ENCODE measurements at regions not wholly inside any gene's neighbourhood (a gene's known extent, or its start where the extent isn't known, plus 50 kb on each side); places are given as distances from the start of the nearest gene placed in this dataset.

DNA sequence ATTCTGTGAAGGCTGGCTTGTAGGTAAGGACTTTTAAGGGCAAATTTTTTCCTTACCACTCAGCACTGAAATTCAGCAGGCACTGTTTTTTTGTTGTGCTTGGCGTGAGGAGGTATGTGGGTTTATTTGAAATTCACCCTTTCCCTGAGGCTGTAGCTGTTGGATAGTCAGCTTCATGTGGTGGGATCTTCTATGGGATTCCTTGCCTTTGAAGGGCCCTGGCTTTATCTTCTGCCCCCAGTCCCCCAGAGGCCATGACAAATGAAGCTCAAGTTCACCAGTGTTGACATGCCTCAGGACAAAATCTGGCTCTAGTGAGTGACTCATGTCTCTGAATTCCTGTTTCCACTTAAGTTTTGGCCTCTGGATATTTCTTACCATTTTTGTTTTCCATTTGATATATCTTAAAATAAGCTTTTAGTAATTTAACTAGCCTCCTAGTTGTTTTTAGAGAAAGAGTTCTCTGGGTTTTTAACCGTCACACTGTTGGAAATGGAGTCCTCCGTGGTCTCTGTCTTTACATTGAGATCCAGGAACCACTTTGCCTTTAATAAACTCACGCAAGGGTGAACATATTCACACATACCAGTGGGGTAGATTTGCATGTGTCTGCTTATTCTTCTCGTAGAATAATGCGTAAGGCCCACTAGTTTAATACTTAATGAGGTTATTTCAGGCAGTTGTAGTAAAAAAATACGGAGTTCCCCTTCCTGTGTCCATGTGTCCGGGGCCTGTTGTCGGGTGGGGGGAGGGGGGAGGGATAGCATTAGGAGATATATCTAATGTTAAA lies 211.1 kb upstream of the FAM98A start:
- no peak for DNase-seq
- in situ Hi-C loops (cut with HindIII; ENCODE audit: low pct_ligation_motif_present, low pct_unique_long_range_greater_than_20kb, low sequenced_read_pairs), result no loop called here

DNA sequence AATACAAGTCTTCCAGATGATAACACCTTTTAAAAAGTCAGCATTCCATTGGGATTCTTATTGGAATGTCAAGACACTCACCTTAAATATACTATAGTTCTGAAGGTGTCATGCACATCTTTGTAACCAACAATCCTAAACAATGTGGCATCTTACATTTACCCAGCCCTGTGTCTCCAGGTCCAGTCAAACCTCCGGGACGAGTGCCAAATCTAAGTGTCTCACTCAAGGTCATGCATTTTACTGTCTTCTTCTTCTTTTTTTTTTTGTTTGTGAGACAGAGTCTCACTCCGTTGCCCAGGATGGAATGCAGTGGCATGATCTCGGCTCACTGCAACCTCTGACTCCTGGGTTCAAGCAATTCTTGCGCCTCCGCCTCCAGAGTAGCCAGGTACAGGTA lies 206.9 kb upstream of the FAM98A start:
- in situ Hi-C loops (cut with HindIII; ENCODE audit: low pct_ligation_motif_present, low pct_unique_long_range_greater_than_20kb, low sequenced_read_pairs), result no loop called here
- no peak for DNase-seq

DNA sequence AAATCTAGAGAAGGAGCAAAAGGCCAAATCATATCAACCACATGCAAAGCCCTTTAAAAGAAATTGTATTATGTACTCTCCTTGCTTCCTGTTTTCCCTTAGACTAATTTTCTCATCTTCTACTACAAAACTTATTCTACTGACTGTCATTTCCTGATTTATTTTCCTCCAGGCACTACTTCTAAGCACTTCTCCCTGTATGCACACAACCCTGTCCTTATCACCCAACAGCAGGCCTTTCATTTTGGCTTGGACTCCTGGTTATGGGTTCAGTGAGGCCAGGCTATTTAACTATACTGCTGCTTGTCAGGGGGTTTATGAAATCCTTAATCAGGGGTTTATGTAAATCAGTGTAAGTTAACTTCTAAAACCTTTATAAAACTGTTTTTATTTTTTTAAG lies 205.1 kb upstream of the FAM98A start:
- in situ Hi-C loops (cut with HindIII; ENCODE audit: low pct_ligation_motif_present, low pct_unique_long_range_greater_than_20kb, low sequenced_read_pairs), result no loop called here
- no peak for DNase-seq

DNA sequence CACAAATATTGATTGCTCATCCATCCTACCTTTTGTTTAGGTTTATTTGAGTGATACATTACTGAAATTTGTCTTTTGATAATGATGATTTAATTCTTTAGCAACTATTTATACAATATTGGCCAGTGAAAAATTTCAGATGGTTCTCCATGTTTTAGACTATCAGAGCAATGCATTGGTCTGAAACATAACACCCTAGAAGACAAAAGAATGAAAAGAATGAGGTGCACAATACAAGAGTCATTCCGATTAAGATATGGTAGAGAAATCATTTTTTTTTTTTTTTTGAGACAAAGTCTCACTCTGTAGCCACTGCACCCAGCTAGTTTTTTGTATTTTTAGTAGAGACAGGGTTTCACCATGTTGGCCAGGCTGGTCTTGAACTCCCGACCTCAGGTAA lies 197.4 kb upstream of the FAM98A start:
- no peak for DNase-seq
- in situ Hi-C loops (cut with HindIII; ENCODE audit: low pct_ligation_motif_present, low pct_unique_long_range_greater_than_20kb, low sequenced_read_pairs), result no loop called here

DNA sequence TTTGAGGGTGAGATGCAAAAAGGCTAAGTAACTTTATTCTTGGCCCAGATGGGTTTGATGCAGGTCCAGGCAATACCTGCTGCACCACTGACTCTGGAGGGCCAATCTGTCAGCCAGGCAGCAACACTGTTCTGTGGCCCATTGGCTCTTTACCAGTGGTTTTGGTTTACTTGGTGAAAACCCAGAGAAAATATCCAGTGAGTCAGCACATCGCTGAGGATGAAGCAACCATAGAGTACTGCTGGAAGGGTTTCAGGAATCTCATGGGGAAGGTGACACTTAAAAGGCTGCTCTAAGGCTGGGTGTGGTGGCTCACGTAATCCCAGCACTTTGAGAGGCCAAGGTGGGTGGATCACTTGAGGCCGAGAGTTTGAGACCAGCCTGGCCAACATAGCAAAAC lies 192.5 kb upstream of the FAM98A start:
- no peak for DNase-seq
- in situ Hi-C loops (cut with HindIII; ENCODE audit: low pct_ligation_motif_present, low pct_unique_long_range_greater_than_20kb, low sequenced_read_pairs), result no loop called here

DNA sequence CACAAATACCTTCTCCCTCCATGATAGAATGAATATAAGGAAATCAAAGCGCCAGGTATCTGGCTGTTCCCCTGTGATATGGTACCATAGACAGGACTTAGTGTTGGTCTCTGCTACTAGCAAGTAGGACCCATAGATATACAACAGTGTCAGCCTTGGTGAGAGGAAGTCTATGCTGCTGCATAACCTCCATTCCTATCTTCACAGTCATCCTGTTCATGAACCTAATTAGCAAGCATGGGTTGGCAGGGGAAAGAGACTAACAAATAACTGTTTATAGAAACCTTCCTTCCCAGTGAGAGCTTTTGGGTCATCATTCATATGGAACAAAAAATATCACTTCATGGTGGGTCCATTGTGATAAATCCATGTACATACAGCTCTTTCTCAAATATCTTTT lies 188.9 kb upstream of the FAM98A start:
- in situ Hi-C loops (cut with HindIII; ENCODE audit: low pct_ligation_motif_present, low pct_unique_long_range_greater_than_20kb, low sequenced_read_pairs), result no loop called here

DNA sequence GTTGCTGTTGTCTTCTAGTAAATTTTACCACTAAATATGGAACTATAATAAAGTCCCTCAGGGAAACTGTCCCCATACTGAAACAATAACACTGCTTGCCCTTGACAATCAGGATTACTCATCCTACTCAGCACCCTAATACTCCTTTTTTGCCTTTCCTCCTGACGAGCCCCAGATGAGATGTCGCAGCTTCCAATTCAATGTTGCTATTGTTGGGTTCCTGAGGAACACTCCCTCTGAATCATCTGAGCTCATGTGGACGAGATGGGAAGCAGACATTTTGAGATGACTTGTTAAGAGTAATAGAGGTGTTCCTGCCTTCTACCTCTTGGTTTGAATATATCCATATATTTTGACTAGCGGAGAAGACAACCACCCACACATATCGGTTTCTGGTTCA lies 187.8 kb upstream of the FAM98A start:
- in situ Hi-C loops (cut with HindIII; ENCODE audit: low pct_ligation_motif_present, low pct_unique_long_range_greater_than_20kb, low sequenced_read_pairs), result no loop called here
- no peak for DNase-seq

More for the DNA sequence above, 188.9 kb upstream of the FAM98A start:
- no peak for DNase-seq

DNA sequence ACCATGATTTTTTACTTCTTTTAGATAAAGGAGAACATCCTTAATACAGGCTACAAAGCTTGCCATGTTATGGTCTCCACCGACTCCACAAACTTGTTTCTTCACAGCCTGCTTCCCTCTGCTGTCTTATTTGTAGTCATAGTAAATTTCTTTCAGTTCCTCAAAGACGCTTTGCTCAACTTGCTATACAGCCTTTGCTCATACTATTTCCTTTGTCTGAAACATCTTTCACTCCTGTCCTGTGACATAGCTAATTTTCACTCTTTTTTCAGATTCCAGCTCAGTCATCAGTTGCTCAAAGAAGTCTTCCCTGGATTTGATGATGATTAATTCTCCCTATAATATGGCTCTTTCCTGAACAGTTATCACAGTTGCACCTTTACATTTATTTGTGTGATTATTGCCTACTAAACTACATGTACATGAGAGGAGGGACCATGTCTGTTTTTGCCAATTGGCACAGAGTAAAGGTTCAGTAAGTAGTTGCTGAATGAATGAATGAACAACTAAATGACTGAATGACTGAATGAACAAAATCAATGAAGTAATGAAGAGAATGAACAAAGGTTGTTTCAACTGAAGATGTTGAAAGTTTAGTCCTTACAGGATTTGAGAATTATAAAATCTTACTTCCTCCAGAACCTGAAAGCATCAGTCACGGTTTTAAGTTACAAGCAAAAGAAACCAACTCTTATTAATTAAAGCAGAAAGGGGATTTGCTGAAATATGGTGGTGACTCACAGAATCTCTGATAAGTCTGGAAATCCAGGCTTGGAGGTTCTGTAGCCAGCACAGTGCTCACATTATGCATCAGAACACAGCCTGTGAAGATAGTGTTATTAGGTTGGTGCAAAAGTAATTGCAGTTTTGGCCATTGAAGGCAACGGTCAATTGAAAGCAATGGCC lies 186.4 kb upstream of the FAM98A start:
- in situ Hi-C loops (cut with HindIII; ENCODE audit: low pct_ligation_motif_present, low pct_unique_long_range_greater_than_20kb, low sequenced_read_pairs), result no loop called here
- no peak for DNase-seq

DNA sequence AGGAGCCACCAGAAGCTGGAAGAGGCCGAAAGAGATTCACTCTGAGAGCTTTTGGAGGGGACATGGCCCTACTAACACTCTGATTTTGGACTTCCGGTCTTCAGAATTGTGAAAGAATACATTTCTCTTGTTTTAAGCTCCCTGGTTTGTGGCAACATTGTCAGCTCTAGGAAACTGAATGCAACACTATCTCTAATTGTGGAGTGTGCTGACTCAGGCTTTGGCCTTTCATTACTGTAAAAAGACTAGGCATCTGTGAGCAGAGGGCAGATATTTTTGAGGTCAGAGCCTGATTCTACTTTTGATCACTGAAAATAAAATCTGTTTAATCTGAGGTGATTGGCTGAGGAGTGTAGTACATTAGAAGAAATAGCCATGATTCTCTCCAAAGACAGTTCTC lies 185.4 kb upstream of the FAM98A start:
- no peak for DNase-seq
- in situ Hi-C loops (cut with HindIII; ENCODE audit: low pct_ligation_motif_present, low pct_unique_long_range_greater_than_20kb, low sequenced_read_pairs), result no loop called here

DNA sequence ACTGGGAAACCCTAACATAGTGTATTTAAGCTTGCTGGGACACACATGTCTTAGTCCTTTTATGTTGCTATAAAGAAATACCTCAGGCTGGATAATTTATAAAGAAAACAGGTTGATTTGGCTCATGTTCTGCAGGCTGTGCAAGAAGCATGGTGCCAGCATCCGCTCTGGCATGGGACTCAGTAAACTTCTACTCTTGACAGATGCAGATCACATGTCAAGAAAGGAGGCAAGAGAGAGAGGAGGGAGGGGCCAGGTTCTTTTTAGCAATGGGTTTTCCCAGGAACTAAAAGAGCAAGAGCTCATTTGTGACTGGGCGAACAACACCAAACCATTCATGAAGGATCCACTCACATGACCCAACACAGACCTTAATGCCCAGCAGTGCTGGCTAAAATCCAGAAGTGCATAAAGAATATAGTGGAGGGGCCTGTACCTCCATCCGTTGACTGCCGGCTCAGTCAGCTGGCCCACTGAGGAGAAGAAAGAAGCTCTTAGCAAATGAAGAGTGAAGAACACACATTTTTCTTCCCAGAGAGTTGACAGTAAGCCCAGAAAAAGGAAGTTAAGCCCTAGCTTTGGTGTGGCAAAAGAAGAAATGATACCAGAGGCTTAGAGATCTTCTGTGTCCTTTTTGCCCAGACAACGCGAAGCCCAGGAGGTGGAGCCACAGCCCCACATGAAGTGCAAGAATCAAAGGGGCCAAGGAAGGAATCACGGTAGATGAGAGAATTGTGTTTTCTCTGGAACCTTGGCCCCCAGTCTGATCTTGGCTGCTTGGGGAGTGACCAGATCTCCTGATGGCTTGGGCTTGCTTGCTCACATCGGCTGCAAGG lies 183.5 kb upstream of the FAM98A start:
- in situ Hi-C loops (cut with HindIII; ENCODE audit: low pct_ligation_motif_present, low pct_unique_long_range_greater_than_20kb, low sequenced_read_pairs), result no loop called here
- no peak for DNase-seq

DNA sequence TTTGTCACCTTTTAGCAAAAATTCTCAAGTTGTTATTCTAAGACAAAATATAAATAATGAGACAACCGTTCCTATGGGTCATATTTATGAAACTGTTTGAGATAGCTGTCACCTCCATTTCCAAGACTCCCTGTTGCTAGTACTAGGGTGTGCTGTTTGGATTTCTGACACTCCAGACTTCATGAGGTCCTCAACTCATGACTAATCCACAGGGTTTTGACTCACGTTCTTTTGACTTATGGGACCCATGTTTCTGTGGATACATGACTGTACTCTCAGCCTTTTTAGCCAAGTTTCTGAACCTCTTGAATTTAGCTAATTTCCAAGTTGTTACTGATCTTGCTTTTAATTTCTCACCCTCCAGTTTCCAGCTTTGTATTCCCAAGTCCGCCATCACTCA lies 178.7 kb upstream of the FAM98A start:
- in situ Hi-C loops (cut with HindIII; ENCODE audit: low pct_ligation_motif_present, low pct_unique_long_range_greater_than_20kb, low sequenced_read_pairs), result no loop called here
- no peak for DNase-seq

DNA sequence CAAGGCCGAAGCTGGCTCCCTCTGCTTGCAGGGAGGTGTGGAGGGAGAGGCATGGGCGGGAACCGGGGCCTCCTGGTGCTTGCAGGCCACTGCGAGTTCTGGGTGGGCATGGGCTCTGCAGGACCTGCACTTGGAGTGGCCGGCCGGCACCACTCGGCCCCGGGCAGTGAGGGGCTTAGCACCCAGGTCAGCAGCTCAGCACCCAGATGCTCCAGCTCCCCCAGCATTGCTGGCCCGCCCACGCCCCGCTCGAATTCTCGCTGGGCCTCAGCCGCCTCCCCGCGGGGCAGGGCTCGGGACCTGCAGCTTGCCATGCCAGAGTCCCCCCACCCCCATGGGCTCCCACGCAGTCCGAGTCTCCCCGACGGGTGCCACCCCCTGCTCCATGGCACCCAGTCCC lies 176.2 kb upstream of the FAM98A start:
- DNase-seq, result no peak
- in situ Hi-C loops (cut with HindIII; ENCODE audit: low pct_ligation_motif_present, low pct_unique_long_range_greater_than_20kb, low sequenced_read_pairs), result no loop called here

DNA sequence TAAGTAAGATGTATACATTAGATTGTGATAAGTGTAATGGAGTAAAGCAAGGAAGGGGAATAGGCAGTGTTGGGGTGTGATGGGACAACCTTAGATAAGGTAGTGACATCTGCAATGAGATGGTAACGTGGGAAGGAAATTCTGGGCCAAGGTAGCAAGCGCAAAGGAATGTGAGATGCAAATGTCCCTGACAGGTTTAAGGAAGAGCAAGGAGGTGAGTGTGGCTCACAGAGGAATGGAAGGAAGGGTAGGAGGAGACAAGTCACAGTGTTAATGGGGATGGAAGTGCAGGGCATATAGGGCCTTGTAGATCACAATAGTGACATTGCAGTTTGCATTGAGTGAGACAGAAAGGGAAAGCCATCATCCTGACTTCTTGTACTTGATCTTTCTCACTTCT lies 170.9 kb upstream of the FAM98A start:
- in situ Hi-C loops (cut with HindIII; ENCODE audit: low pct_ligation_motif_present, low pct_unique_long_range_greater_than_20kb, low sequenced_read_pairs), result no loop called here
- DNase-seq, result no peak

DNA sequence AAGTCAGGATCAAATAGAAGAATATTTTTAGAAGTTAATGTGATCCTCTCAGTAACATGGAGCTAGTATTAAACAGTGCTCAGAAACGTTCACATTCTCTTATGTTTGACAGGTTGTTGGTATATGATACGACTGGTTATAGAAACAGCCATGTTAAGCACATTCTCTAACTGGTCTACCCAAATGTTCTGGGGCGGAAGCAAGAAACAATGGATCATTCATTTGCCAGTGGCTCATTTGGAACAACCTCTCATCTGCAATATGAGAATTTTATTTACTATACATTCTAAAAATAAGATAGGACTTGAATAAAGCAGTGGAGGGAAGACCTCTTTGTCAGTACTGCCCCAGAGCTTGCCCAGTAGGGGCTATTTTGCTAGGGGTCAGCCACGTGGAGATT lies 167.1 kb upstream of the FAM98A start:
- in situ Hi-C loops (cut with HindIII; ENCODE audit: low pct_ligation_motif_present, low pct_unique_long_range_greater_than_20kb, low sequenced_read_pairs), result no loop called here
- DNase-seq, result no peak

DNA sequence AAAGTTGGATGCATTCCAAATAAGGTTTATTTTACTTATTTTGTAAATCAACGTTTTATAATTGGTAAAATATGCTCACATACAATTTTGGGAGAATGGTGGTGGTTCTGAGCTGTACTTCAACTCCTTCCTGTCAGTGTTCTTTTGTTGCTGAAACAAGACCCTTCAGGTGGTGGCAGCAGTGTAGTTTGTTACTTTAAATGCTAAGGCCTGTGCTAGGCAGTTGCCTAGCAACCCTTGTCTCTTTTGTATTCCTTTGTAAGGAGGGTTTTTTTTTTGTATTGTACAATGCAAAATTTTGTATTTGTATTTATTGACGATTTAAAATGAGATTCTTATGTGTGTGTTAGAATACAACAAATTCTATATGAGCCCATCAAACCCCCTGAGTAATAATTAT lies 166.0 kb upstream of the FAM98A start:
- in situ Hi-C loops (cut with HindIII; ENCODE audit: low pct_ligation_motif_present, low pct_unique_long_range_greater_than_20kb, low sequenced_read_pairs), result no loop called here
- DNase-seq, result no peak

DNA sequence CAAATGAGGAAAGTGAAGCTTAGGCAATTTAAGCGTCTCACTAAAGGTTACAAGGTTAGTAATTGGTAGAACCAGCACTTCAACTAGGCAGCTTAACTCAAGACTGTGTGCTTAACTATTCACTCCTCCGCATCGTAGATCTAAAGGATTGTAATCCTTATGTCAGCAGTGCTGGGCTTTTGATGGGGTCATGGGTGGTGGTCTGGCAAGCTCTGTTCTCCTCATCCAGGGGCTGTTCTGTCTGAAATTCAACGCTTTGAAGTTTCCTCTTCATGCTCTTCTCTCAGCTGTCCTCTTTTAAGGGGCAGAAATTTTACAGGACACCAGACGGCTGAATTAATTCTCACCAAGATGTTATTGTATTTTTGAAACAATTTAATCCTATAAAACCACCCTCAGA lies 165.5 kb upstream of the FAM98A start:
- in situ Hi-C loops (cut with HindIII; ENCODE audit: low pct_ligation_motif_present, low pct_unique_long_range_greater_than_20kb, low sequenced_read_pairs), result no loop called here

DNA sequence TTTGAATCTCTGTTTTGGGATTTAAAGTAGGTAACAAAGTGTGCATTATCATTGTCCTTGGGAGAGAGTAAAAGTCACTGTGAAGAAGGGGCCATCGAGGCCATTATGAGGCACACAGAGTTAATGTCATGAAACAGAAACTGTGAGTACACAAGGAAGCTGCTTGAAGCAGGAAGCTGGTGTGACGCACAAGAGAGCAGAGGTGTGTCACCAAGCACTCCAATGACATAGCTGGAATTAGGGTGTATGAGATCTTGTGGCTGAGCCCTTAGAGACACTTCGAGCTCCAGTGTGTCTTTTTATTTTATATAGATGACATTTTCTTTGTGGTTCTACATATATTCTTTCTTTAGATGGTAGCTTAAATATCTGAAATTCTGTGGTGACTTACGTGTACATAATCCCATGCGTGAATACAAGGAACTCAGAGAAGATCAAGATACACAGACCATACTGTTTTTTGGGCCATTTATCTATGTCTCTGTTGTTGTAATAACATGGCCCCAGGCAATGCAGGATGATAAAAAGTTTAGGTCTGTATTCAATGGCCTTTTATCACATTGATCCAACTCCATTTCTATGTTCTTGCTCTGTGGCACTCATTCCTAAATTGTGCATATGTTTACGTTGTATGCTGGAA lies 164.7 kb upstream of the FAM98A start:
- DNase-seq, result no peak
- in situ Hi-C loops (cut with HindIII; ENCODE audit: low pct_ligation_motif_present, low pct_unique_long_range_greater_than_20kb, low sequenced_read_pairs), result no loop called here

More for the DNA sequence above, 165.5 kb upstream of the FAM98A start:
- DNase-seq, result no peak

DNA sequence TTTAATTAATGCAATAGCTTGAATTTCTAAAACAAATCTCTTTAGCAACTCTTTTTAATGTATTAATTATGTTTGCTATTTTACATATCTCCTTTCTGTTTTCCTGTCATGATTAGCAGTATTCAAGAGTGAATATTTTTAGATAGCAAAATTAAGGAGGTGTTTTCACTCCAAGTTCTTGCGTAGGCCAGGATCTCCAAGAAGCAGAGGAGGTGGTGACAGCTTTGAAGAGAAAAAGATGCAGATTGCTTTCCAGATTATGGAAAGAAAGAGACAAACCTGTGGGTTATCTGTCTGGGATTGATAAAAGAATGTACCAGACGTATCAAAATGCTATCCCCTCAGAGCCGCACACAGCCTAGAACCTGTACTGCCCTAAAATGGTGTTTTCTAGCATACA lies 163.5 kb upstream of the FAM98A start:
- no peak for DNase-seq
- in situ Hi-C loops (cut with HindIII; ENCODE audit: low pct_ligation_motif_present, low pct_unique_long_range_greater_than_20kb, low sequenced_read_pairs), result no loop called here
